DOHH2 (cell line): ENCODE measurements at regions not wholly inside any gene's neighbourhood (a gene's known extent, or its start where the extent isn't known, plus 50 kb on each side); places are given as distances from the start of the nearest gene placed in this dataset.

Experiments used
- H3F3A ChIP-seq: fragments of 200-600 bp; sonication (generic), shearing (Covaris generic); 2 replicates; pipeline ENCODE4 v1.6.0; 2016; ENCODE audit warnings: antibody characterized with exemption, mild to moderate bottlenecking; ENCODE audit not compliant: control insufficient read depth, insufficient read depth
- H3K27ac ChIP-seq: fragments of 200-600 bp; sonication (generic); 2 replicates; pipeline ENCODE4 v1.5.1; 2014; ENCODE audit warnings: low read depth, mild to moderate bottlenecking, low read length, moderate library complexity
- H3K27me3 ChIP-seq: fragments of 200-600 bp; sonication (generic); 2 replicates; pipeline ENCODE4 v1.6.1; 2014; ENCODE audit warnings: mild to moderate bottlenecking, low read length, mixed read lengths; ENCODE audit not compliant: control insufficient read depth
- H3K36me3 ChIP-seq: fragments of 200-600 bp; sonication (generic); 2 replicates; pipeline ENCODE4 v1.6.1; 2014; ENCODE audit warnings: mild to moderate bottlenecking, low read length, moderate library complexity, mixed read lengths; ENCODE audit not compliant: control insufficient read depth
- H3K4me1 ChIP-seq: fragments of 200-600 bp; sonication (generic); 2 replicates; pipeline ENCODE4 v1.6.1; 2014; ENCODE audit warnings: mild to moderate bottlenecking, low read length, mixed read lengths; ENCODE audit not compliant: control insufficient read depth
- H3K4me2 ChIP-seq: fragments of 200-600 bp; sonication (generic); 2 replicates; pipeline ENCODE4 v1.6.0; 2014; ENCODE audit warnings: mild to moderate bottlenecking, low read length, moderate library complexity
- H3K4me3 ChIP-seq: fragments of 200-600 bp; sonication (generic); 2 replicates; pipeline ENCODE4 v1.5.1; 2014; ENCODE audit warnings: mild to moderate bottlenecking, low read length, mixed read lengths
- H3K79me2 ChIP-seq: fragments of 200-600 bp; sonication (generic); 2 replicates; pipeline ENCODE4 v1.6.1; 2014; ENCODE audit warnings: mild to moderate bottlenecking, low read length, mixed read lengths; ENCODE audit not compliant: control insufficient read depth
- H3K9me2 ChIP-seq: fragments of 200-600 bp; sonication (generic); replicated peaks from 2 replicates; pipeline ENCODE4 v1.6.1; 2014; ENCODE audit warnings: mild to moderate bottlenecking, low read length, mixed read lengths; ENCODE audit not compliant: control insufficient read depth
- H3K9me3 ChIP-seq: fragments of 200-600 bp; sonication (generic); 2 replicates; pipeline ENCODE4 v1.6.1; 2014; ENCODE audit warnings: antibody characterized with exemption, low read length, mixed read lengths; ENCODE audit not compliant: control insufficient read depth, insufficient read depth
- H4K20me1 ChIP-seq: fragments of 200-600 bp; sonication (generic); 2 replicates; pipeline ENCODE4 v1.6.0; 2014; ENCODE audit warnings: low read depth, mild to moderate bottlenecking, antibody characterized with exemption, low read length, moderate library complexity; ENCODE audit not compliant: control insufficient read depth, insufficient read depth
- EZH2phosphoT487 ChIP-seq: fragments of 200-600 bp; sonication (generic); IDR thresholded peaks from 2 replicates; pipeline ENCODE4 v1.6.1; 2017; ENCODE audit warnings: borderline replicate concordance, mild to moderate bottlenecking, antibody characterized with exemption, low read length, moderate library complexity, mixed read lengths
- TF ChIP-seq, protein P1 (sequence below): fragments of 200-600 bp; sonication (generic); IDR thresholded peaks from one replicate; pipeline ENCODE4 v1.5.1; 2014; ENCODE audit warnings: antibody characterized with exemption, mild to moderate bottlenecking, low read depth, low read length; ENCODE audit not compliant: poor library complexity, severe bottlenecking

DNA sequence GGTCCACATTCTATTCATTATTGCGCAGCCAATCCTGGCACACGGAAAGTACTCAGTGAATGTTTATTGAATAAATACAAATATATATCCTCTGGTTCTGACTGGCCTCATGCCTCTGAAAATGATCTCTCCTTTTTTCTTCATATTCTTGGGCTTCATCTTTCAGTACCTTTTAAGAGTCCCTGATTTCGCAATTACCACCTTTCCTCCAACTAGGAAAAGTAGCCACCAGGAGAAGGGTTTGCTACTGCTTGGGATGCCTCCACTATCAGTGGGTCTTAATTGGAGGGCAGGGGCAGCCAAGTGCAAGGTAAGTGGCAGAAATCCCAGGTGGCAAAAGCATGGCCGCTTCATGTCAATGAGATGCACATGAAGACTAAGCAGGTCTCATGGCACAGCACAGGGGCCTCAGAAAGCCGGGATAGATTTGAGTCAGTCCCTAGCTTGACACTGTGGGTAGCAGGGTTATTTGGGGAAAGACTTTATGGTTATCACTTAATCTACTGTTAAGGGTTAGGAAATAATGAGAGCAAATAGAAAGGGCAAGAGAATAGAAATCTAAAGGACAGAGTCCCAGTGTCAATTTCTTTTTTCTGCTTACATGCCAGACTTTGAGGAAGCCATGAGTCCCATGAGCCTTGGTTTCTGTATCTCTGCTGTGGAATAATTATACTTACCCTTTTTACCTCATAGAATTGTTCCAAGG lies 361.1 kb downstream of the MAN2A1 start:
- Histone ChIP-seq H3K9me3 (no peaks in the 10 kb centered on the region), H3K9me2 (no peaks in the 10 kb centered on the region), H4K20me1 (no peaks in the 10 kb centered on the region), H3K4me1 (peaks cover 26% of the 10 kb centered on the region), H3K4me2 (no peak overlapping the region), H3F3A (peaks cover 5% of the 10 kb centered on the region; the same call in 1 of the 2 replicates), H3K79me2 (no peaks in the 10 kb centered on the region), H3K4me3 (no peak overlapping the region), H3K36me3 (no peaks in the 10 kb centered on the region), H3K27me3 (0 out of 2 replicates have a peak, but pooled peaks cover 8% of the 10 kb centered on the region), H3K27ac (no peak overlapping the region)
- no peak for TF ChIP-seq EZH2phosphoT487
- TF ChIP-seq, protein P1, sequence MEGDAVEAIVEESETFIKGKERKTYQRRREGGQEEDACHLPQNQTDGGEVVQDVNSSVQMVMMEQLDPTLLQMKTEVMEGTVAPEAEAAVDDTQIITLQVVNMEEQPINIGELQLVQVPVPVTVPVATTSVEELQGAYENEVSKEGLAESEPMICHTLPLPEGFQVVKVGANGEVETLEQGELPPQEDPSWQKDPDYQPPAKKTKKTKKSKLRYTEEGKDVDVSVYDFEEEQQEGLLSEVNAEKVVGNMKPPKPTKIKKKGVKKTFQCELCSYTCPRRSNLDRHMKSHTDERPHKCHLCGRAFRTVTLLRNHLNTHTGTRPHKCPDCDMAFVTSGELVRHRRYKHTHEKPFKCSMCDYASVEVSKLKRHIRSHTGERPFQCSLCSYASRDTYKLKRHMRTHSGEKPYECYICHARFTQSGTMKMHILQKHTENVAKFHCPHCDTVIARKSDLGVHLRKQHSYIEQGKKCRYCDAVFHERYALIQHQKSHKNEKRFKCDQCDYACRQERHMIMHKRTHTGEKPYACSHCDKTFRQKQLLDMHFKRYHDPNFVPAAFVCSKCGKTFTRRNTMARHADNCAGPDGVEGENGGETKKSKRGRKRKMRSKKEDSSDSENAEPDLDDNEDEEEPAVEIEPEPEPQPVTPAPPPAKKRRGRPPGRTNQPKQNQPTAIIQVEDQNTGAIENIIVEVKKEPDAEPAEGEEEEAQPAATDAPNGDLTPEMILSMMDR, result no peak

DNA sequence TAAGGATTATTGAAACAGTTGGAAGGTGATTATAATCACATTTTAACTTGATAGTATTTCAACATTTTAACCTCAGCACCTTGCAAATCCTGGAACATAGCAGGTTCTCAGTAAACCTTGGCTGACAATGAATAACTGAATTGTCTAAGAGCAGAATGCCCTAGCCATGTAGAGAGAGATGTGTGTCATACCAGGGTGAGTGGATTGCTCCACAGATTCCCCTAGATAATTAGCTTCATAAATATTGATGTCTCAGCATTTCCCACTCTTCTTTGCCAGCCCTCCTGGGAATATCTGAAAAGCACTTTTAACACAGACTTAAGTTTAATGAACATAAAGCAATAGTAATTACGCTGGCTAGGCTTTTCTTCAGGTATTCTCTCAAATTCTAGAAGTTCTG lies 363.5 kb downstream of the MAN2A1 start:
- Histone ChIP-seq H4K20me1 (no peaks in the 10 kb centered on the region), H3K4me3 (no peak overlapping the region), H3K79me2 (no peaks in the 10 kb centered on the region), H3K9me2 (no peaks in the 10 kb centered on the region), H3K4me1 (peaks cover 26% of the 10 kb centered on the region), H3F3A (peaks cover 5% of the 10 kb centered on the region; the same call in 1 of the 2 replicates), H3K27me3 (0 out of 2 replicates have a peak, but pooled peaks cover 8% of the 10 kb centered on the region), H3K27ac (no peak overlapping the region), H3K4me2 (peak overlapping the region; percentile 27), H3K9me3 (no peaks in the 10 kb centered on the region), H3K36me3 (no peaks in the 10 kb centered on the region)
- TF ChIP-seq, protein P1, result no peak
- TF ChIP-seq EZH2phosphoT487, result no peak

DNA sequence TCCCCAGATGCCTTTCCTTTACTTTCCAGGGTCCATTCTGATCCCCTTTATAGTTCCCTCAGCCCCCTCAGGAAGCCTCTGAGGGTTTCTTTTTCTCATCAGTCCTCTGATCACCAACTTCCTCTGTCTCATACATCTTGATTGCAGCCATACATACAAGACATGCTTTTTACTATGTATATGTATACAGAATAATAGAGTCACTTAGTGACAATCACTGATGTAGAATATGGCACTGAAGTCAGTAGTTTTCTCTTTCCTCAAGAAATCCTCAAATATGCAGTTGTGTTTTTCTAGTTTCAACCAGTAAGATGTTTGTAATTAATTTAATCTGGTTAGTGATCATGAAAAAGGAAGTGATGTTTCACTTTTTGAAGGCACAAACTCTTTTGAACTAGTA lies 364.1 kb downstream of the MAN2A1 start:
- Histone ChIP-seq H3K36me3 (no peaks in the 10 kb centered on the region), H3K9me3 (no peaks in the 10 kb centered on the region), H3K4me2 (peak overlapping the region; percentile 27), H3K4me3 (peak overlapping the region; percentile 12; the same call in 1 of the 2 replicates), H4K20me1 (no peaks in the 10 kb centered on the region), H3K9me2 (no peaks in the 10 kb centered on the region), H3K4me1 (peaks cover 26% of the 10 kb centered on the region), H3K79me2 (no peaks in the 10 kb centered on the region), H3F3A (peaks cover 5% of the 10 kb centered on the region; the same call in 1 of the 2 replicates), H3K27me3 (0 out of 2 replicates have a peak, but pooled peaks cover 5% of the 10 kb centered on the region), H3K27ac (peak overlapping the region; percentile 41)
- TF ChIP-seq, protein P1, result no peak
- no peak for TF ChIP-seq EZH2phosphoT487
